GM23338 (cell line): ENCODE measurements at regions not wholly inside any gene's neighbourhood (a gene's known extent, or its start where the extent isn't known, plus 50 kb on each side); places are given as distances from the start of the nearest gene placed in this dataset.

Source experiments
- ATAC-seq: fragments of 200-7000 bp; cut with Tn5 transposase; 3 replicates; pipeline ENCODE4 v1.9.1; 2020
- DNase-seq: peaks from one replicate; pipeline ENCODE4 v3.0.0-alpha.2; 2015; ENCODE audit warnings: low spot score
- H2AFZ ChIP-seq: fragments of 200-600 bp; sonication (generic); 2 replicates; pipeline ENCODE4 v1.8.0; 2016; ENCODE audit warnings: antibody characterized with exemption, mild to moderate bottlenecking, moderate library complexity
- H3F3A ChIP-seq: fragments of 200-600 bp; sonication (generic); replicated peaks from 2 replicates; pipeline ENCODE4 v1.8.0; 2017; ENCODE audit warnings: antibody characterized with exemption, mixed run types, low read depth
- H3K27ac ChIP-seq: fragments of 200-600 bp; sonication (generic); 2 replicates; pipeline ENCODE4 v1.6.1; 2016; ENCODE audit warnings: low read depth
- H3K27me3 ChIP-seq: fragments of 200-600 bp; sonication (generic); 2 replicates; pipeline ENCODE4 v1.8.0; 2016; ENCODE audit warnings: mild to moderate bottlenecking, mixed run types, moderate library complexity; ENCODE audit not compliant: insufficient read depth
- H3K36me3 ChIP-seq: fragments of 200-600 bp; sonication (generic); 2 replicates; pipeline ENCODE4 v1.8.0; 2016; ENCODE audit warnings: mild to moderate bottlenecking; ENCODE audit not compliant: insufficient read depth
- H3K4me1 ChIP-seq: fragments of 200-600 bp; sonication (generic); 2 replicates; pipeline ENCODE4 v1.8.0; 2016; ENCODE audit warnings: mild to moderate bottlenecking, moderate library complexity; ENCODE audit not compliant: insufficient read depth
- H3K4me2 ChIP-seq: fragments of 200-600 bp; sonication (generic); 2 replicates; pipeline ENCODE4 v1.7.1; 2017; ENCODE audit warnings: mixed run types
- H3K4me3 ChIP-seq: fragments of 200-600 bp; sonication (generic); 2 replicates; pipeline ENCODE4 v1.6.1; 2016; ENCODE audit warnings: mixed run types
- H3K79me2 ChIP-seq: fragments of 200-600 bp; sonication (generic); replicated peaks from 2 replicates; pipeline ENCODE4 v1.8.0; 2017; ENCODE audit warnings: mild to moderate bottlenecking; ENCODE audit not compliant: insufficient read depth
- H3K9me2 ChIP-seq: fragments of 200-600 bp; sonication (generic); 2 replicates; pipeline ENCODE4 v1.8.0; 2017; ENCODE audit not compliant: insufficient read depth
- H4K20me1 ChIP-seq: fragments of 200-600 bp; sonication (generic); replicated peaks from 2 replicates; pipeline ENCODE4 v1.8.0; 2017; ENCODE audit warnings: mild to moderate bottlenecking; ENCODE audit not compliant: insufficient read depth
- H3K27ac Mint-ChIP-seq: 2 replicates; pipeline ENCODE4 v1.8.0; 2020; ENCODE audit warnings: inconsistent platforms, mild to moderate bottlenecking, moderate library complexity, mixed read lengths
- H3K27me3 Mint-ChIP-seq: 3 replicates; pipeline ENCODE4 v1.8.0; 2022; ENCODE audit warnings: low read depth, mild to moderate bottlenecking, moderate library complexity, mixed read lengths, inconsistent platforms; ENCODE audit not compliant: insufficient read depth, poor library complexity
- H3K36me3 Mint-ChIP-seq: 3 replicates; pipeline ENCODE4 v1.8.0; 2021; ENCODE audit warnings: low read depth, mild to moderate bottlenecking, inconsistent platforms, moderate library complexity, mixed read lengths
- H3K4me1 Mint-ChIP-seq: 3 replicates; pipeline ENCODE4 v1.8.0; 2020; ENCODE audit warnings: mild to moderate bottlenecking, inconsistent platforms, mixed read lengths
- H3K4me3 Mint-ChIP-seq: 3 replicates; pipeline ENCODE4 v1.8.0; 2021; ENCODE audit warnings: moderate library complexity, mild to moderate bottlenecking, inconsistent platforms, mixed read lengths
- H3K9me3 Mint-ChIP-seq: 3 replicates; pipeline ENCODE4 v1.8.0; 2020; ENCODE audit warnings: moderate library complexity, mild to moderate bottlenecking, inconsistent platforms, mixed read lengths
- CREB1 ChIP-seq: fragments of 250-450 bp; sonication (Bioruptor Pico); IDR thresholded peaks from 2 replicates; pipeline ENCODE4 v1.5.0; 2020; ENCODE audit warnings: low read depth, mild to moderate bottlenecking, moderate library complexity
- EZH2 ChIP-seq: fragments of 200-600 bp; sonication (generic); IDR thresholded peaks from one replicate; pipeline ENCODE4 v1.8.0; 2017; ENCODE audit warnings: antibody characterized with exemption, mild to moderate bottlenecking, low read depth; ENCODE audit not compliant: unreplicated experiment
- EZH2phosphoT487 ChIP-seq: fragments of 200-600 bp; sonication (generic); IDR thresholded peaks from one replicate; pipeline ENCODE4 v1.8.1; 2018; ENCODE audit warnings: antibody characterized with exemption; ENCODE audit not compliant: unreplicated experiment
- JUNB ChIP-seq: IDR thresholded peaks from one replicate; pipeline ENCODE4 v1.6.1; 2016; ENCODE audit warnings: antibody characterized with exemption; ENCODE audit not compliant: unreplicated experiment
- NANOG ChIP-seq: IDR thresholded peaks from 2 replicates; pipeline ENCODE4 v1.6.1; 2016; ENCODE audit warnings: antibody characterized with exemption, borderline replicate concordance
- POLR2AphosphoS5 ChIP-seq: IDR thresholded peaks from 2 replicates; pipeline ENCODE4 v1.6.1; 2016; ENCODE audit warnings: antibody characterized with exemption, low read depth
- STAT1 ChIP-seq: IDR thresholded peaks from one replicate; pipeline ENCODE4 v1.6.1; 2016; ENCODE audit warnings: antibody characterized with exemption; ENCODE audit not compliant: unreplicated experiment
- ZNF114 ChIP-seq: fragments of 250-450 bp; sonication (Bioruptor Pico); IDR thresholded peaks from 2 replicates; pipeline ENCODE4 v1.5.0; 2020; ENCODE audit warnings: mild to moderate bottlenecking, moderate library complexity
- ZNF331 ChIP-seq: fragments of 250-450 bp; sonication (Bioruptor Pico); IDR thresholded peaks from 2 replicates; pipeline ENCODE4 v1.5.0; 2020; ENCODE audit warnings: low read depth, mild to moderate bottlenecking, moderate library complexity
- TF ChIP-seq, protein P1 (sequence below): fragments of 250-450 bp; sonication (Bioruptor Pico); IDR thresholded peaks from 2 replicates; pipeline ENCODE4 v1.5.0; 2020; ENCODE audit warnings: mild to moderate bottlenecking, moderate library complexity
- TF ChIP-seq, protein P2 (sequence below): IDR thresholded peaks from one replicate; pipeline ENCODE4 v1.6.1; 2018; ENCODE audit warnings: antibody characterized with exemption; ENCODE audit not compliant: unreplicated experiment
- TF ChIP-seq, protein P3 (sequence below), 2 experiments: fragments of 200-600 bp in 1 of 2; sonication (generic) in 1 of 2; conservative IDR thresholded peaks; 2 replicates each; pipeline versions ENCODE4 v1.5.1 to v1.6.1; 2016 to 2017; ENCODE audit warnings: antibody characterized with exemption in 2 of 2, low read depth in 2 of 2, mild to moderate bottlenecking in 2 of 2, moderate library complexity in 1 of 2
- TF ChIP-seq, protein P4 (sequence below): IDR thresholded peaks from 2 replicates; pipeline ENCODE4 v1.6.1; 2016; ENCODE audit warnings: antibody characterized with exemption

DNA sequence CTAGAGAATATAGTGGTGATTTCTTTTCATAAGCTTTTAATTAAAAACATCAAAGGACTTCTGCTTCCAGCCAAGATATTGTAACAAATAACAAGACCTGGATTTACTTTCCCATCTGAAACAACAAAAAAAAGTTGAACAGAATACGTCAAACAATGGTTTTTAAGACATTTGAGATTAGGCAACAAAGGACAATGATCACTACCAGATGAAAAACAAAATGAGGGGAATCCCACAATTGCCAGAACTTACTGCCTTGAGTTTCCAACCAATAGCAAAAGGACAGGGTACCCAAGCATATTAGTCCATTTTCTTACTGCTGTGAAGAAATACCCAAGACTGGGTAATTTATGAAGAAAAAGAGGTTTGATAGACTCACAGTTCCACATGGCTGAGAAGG, 341.4 kb upstream of the INTU start:
- Histone ChIP-seq H3K4me2 (no peak overlapping the region), H3K79me2 (no peaks in the 10 kb centered on the region), H3K4me1 (no peaks in the 10 kb centered on the region), H4K20me1 (no peaks in the 10 kb centered on the region), H3K4me3 (no peak overlapping the region), H3K9me2 (peaks cover 4% of the 10 kb centered on the region; the same call in 1 of the 2 replicates), H3K27ac (no peak overlapping the region), H3K36me3 (no peaks in the 10 kb centered on the region; the same call in 1 of the 2 replicates), H3F3A (no peaks in the 10 kb centered on the region), H3K27me3 (no peaks in the 10 kb centered on the region), H2AFZ (no peak overlapping the region)
- Mint-ChIP-seq H3K36me3 (peaks cover 35% of the 10 kb centered on the region), H3K27ac (no peak overlapping the region), H3K4me3 (no peak overlapping the region), H3K27me3 (no peaks in the 10 kb centered on the region), H3K9me3 (peaks cover 52% of the 10 kb centered on the region), H3K4me1 (no peaks in the 10 kb centered on the region)
- TF ChIP-seq POLR2AphosphoS5: no peak
- TF ChIP-seq, protein P1, sequence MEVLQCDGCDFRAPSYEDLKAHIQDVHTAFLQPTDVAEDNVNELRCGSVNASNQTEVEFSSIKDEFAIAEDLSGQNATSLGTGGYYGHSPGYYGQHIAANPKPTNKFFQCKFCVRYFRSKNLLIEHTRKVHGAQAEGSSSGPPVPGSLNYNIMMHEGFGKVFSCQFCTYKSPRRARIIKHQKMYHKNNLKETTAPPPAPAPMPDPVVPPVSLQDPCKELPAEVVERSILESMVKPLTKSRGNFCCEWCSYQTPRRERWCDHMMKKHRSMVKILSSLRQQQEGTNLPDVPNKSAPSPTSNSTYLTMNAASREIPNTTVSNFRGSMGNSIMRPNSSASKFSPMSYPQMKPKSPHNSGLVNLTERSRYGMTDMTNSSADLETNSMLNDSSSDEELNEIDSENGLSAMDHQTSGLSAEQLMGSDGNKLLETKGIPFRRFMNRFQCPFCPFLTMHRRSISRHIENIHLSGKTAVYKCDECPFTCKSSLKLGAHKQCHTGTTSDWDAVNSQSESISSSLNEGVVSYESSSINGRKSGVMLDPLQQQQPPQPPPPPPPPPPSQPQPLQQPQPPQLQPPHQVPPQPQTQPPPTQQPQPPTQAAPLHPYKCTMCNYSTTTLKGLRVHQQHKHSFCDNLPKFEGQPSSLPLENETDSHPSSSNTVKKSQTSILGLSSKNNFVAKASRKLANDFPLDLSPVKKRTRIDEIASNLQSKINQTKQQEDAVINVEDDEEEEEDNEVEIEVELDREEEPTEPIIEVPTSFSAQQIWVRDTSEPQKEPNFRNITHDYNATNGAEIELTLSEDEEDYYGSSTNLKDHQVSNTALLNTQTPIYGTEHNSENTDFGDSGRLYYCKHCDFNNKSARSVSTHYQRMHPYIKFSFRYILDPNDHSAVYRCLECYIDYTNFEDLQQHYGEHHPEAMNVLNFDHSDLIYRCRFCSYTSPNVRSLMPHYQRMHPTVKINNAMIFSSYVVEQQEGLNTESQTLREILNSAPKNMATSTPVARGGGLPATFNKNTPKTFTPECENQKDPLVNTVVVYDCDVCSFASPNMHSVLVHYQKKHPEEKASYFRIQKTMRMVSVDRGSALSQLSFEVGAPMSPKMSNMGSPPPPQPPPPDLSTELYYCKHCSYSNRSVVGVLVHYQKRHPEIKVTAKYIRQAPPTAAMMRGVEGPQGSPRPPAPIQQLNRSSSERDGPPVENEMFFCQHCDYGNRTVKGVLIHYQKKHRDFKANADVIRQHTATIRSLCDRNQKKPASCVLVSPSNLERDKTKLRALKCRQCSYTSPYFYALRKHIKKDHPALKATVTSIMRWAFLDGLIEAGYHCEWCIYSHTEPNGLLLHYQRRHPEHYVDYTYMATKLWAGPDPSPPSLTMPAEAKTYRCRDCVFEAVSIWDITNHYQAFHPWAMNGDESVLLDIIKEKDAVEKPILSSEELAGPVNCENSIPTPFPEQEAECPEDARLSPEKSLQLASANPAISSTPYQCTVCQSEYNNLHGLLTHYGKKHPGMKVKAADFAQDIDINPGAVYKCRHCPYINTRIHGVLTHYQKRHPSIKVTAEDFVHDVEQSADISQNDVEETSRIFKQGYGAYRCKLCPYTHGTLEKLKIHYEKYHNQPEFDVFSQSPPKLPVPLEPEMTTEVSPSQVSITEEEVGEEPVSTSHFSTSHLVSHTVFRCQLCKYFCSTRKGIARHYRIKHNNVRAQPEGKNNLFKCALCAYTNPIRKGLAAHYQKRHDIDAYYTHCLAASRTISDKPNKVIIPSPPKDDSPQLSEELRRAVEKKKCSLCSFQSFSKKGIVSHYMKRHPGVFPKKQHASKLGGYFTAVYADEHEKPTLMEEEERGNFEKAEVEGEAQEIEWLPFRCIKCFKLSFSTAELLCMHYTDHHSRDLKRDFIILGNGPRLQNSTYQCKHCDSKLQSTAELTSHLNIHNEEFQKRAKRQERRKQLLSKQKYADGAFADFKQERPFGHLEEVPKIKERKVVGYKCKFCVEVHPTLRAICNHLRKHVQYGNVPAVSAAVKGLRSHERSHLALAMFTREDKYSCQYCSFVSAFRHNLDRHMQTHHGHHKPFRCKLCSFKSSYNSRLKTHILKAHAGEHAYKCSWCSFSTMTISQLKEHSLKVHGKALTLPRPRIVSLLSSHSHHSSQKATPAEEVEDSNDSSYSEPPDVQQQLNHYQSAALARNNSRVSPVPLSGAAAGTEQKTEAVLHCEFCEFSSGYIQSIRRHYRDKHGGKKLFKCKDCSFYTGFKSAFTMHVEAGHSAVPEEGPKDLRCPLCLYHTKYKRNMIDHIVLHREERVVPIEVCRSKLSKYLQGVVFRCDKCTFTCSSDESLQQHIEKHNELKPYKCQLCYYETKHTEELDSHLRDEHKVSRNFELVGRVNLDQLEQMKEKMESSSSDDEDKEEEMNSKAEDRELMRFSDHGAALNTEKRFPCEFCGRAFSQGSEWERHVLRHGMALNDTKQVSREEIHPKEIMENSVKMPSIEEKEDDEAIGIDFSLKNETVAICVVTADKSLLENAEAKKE (CRISPR knock-in tag): no peak
- TF ChIP-seq EZH2phosphoT487: no peak
- TF ChIP-seq, protein P2, sequence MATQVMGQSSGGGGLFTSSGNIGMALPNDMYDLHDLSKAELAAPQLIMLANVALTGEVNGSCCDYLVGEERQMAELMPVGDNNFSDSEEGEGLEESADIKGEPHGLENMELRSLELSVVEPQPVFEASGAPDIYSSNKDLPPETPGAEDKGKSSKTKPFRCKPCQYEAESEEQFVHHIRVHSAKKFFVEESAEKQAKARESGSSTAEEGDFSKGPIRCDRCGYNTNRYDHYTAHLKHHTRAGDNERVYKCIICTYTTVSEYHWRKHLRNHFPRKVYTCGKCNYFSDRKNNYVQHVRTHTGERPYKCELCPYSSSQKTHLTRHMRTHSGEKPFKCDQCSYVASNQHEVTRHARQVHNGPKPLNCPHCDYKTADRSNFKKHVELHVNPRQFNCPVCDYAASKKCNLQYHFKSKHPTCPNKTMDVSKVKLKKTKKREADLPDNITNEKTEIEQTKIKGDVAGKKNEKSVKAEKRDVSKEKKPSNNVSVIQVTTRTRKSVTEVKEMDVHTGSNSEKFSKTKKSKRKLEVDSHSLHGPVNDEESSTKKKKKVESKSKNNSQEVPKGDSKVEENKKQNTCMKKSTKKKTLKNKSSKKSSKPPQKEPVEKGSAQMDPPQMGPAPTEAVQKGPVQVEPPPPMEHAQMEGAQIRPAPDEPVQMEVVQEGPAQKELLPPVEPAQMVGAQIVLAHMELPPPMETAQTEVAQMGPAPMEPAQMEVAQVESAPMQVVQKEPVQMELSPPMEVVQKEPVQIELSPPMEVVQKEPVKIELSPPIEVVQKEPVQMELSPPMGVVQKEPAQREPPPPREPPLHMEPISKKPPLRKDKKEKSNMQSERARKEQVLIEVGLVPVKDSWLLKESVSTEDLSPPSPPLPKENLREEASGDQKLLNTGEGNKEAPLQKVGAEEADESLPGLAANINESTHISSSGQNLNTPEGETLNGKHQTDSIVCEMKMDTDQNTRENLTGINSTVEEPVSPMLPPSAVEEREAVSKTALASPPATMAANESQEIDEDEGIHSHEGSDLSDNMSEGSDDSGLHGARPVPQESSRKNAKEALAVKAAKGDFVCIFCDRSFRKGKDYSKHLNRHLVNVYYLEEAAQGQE: no peak
- TF ChIP-seq ZNF114 (CRISPR knock-in tag): no peak
- no peak for TF ChIP-seq ZNF331 (CRISPR knock-in tag)
- no peak for TF ChIP-seq STAT1
- TF ChIP-seq, protein P3, sequence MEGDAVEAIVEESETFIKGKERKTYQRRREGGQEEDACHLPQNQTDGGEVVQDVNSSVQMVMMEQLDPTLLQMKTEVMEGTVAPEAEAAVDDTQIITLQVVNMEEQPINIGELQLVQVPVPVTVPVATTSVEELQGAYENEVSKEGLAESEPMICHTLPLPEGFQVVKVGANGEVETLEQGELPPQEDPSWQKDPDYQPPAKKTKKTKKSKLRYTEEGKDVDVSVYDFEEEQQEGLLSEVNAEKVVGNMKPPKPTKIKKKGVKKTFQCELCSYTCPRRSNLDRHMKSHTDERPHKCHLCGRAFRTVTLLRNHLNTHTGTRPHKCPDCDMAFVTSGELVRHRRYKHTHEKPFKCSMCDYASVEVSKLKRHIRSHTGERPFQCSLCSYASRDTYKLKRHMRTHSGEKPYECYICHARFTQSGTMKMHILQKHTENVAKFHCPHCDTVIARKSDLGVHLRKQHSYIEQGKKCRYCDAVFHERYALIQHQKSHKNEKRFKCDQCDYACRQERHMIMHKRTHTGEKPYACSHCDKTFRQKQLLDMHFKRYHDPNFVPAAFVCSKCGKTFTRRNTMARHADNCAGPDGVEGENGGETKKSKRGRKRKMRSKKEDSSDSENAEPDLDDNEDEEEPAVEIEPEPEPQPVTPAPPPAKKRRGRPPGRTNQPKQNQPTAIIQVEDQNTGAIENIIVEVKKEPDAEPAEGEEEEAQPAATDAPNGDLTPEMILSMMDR (conservative IDR thresholded peaks at IDR 0.05; ENCODE audit: low read depth in 2 of 2): no peak
- no peak for TF ChIP-seq JUNB
- TF ChIP-seq NANOG: no peak
- TF ChIP-seq, protein P4, sequence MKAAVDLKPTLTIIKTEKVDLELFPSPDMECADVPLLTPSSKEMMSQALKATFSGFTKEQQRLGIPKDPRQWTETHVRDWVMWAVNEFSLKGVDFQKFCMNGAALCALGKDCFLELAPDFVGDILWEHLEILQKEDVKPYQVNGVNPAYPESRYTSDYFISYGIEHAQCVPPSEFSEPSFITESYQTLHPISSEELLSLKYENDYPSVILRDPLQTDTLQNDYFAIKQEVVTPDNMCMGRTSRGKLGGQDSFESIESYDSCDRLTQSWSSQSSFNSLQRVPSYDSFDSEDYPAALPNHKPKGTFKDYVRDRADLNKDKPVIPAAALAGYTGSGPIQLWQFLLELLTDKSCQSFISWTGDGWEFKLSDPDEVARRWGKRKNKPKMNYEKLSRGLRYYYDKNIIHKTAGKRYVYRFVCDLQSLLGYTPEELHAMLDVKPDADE: no peak
- no peak for TF ChIP-seq EZH2
- no peak for TF ChIP-seq CREB1 (CRISPR knock-in tag)
- no peak for ATAC-seq
- no peak for DNase-seq
